ENCODE measurements at regions not wholly inside any gene's neighbourhood (a gene's known extent, or its start where the extent isn't known, plus 50 kb on each side); places are given as distances from the start of the nearest gene placed in this dataset.
"Not testable (repeated sequence)": the region's sequence is repeated elsewhere in the genome, so short reads cannot be mapped to it uniquely, and the experiment has no call there.

DNA sequence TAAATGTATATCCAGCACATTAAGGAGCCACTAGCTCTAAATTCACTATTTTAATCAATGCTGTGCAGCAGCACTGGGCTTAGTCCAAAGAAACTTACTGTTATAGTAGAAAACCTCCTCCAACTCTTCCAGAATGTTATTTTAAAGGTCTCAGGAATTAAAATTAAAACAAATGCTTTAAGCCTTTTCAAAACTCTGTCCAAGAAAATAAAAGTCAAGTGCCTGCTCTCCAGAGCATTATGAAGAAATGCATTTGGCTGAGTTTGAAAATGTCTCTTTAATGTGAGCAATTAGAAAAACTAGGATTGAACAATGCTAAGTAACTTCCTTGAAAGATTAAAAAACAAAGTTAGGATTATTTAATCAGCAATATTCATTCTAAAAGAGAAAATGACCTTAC lies 322.4 kb upstream of the DCN start:
- DNase-seq (ENCODE audit: low read depth in 1 of 2, low spot score in 1 of 2): no peak

DNA sequence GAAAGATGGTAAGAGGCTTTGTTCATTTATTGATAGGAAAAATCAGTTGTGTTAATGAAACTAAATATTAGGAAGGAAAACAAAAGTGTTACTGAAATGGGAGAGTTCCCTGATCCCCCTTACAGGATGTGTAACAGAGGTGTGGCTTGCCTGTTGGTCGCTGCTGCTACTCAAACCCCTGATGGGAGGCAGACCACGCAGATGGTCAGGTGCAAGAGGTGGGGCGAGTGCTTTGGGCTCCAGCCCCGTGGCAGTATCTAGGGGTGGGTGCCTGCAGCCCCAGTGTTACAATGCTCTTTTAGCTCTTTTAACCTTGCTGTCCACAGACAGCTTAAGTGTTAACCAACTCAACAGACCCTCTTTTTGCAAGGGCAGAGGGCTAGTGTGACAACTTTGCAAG lies 319.6 kb upstream of the DCN start:
- DNase-seq (ENCODE audit: low read depth in 1 of 2, low spot score in 1 of 2): no peak

DNA sequence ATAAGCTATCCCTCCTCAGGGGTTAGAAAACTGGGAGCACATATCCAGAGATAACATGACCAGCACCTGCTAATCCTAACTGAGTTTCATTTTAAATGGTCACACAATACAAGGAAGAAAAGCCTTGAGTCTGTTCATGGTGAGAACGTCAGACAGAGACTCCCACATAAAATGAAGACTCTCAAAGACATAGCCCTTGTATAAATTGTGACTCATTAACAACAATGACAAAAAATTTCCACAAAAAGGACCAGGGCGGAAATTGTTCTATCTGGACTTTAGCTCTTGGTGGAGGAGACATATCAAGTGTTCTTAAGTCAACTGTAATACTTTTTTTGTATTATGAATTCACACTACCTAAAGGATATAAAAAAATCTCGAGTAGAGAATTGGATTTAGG lies 313.7 kb upstream of the DCN start:
- DNase-seq (ENCODE audit: low read depth in 1 of 2, low spot score in 1 of 2): no peak

DNA sequence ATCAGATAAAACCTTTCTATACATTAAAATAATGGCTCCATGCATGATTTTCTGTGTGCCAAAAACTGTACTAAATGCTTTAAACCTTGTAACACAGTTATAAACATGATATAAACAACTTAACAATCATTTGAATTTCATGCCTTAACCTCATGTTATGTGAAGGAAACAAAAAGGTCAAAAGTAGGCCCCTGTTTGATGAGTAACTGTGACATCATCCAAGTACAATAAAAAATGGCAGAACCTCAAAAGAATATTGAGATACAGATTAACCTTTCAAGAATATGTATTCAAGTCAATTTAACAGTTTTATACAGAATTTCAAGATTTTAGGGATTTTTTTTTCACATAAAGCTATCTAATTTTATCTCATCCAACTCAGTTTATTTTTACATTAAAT lies 310.7 kb upstream of the DCN start:
- DNase-seq (ENCODE audit: low read depth in 1 of 2, low spot score in 1 of 2): no peak

DNA sequence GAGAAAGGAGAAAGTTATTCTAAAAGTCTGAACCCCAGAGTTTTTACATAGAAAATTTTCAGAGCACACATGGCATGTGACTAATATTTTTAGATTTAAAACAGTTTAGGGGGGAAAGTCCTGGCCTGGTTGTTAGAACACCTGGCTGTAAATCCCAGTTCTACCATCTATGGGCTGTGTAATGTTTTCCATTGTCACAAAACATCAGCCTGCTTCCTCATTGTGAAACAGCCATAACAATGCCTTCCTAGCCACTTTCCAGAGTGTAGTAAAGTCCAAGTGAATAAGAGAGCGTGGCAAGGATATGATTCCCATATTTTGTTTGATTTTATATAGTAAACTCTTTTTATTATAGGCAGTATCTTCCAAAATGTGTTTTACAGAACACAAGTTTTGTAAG lies 310.0 kb upstream of the DCN start:
- no peak for DNase-seq (ENCODE audit: low read depth in 1 of 2, low spot score in 1 of 2)

DNA sequence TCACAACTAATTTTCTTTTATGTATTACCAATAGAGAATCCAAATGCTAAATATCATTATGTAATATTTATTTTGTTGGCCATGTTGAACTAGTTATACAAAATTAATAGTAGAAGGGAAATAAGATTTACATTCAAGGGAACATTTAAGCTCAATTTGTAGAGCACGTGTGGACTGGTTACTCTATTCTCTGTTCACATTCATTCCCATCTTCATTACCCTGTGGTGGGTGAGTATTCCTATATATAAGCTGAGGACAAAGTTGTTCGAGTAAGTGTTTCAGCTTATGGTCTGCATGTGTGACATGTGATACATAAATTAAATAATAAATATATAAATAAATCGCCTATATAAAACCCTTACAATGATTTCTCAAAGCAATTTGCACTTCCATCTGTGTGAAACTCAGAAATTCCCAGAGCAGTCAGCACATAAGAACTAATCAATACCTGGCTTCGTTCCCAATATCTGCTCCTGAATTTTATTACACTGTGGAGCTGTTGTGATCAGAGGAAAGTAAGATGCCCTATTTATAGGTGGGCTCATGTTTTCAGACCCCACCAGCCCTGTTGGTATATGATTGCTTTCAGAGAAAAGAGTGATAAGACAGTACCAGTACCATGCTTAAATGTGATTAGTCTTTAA lies 308.2 kb upstream of the DCN start:
- no peak for DNase-seq (ENCODE audit: low read depth in 1 of 2, low spot score in 1 of 2)

DNA sequence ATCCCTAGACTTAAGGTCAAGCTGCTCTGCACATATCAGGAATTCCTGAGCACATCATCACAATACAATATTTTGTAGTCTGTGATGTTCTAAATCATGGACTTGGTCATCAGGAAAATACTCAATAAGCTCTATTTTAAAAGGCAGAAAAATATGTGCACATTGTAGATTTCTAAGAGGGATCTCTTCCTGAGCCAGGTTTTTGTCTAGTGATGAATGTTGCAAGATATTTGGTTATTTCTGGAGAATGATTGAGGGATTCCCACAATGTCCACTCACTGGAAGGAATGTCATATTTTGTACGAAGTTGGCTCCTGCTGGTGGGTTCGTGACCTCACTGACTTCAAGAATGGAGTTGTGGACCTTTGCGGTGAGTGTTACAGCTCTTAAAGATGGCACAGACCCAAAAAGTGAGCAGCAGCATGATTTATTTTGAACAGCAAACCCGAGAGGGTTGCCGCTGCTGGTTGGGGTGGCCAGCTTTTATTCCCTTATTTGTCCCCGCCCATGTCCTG lies 300.9 kb upstream of the DCN start:
- DNase-seq (ENCODE audit: low read depth in 1 of 2, low spot score in 1 of 2): no peak

DNA sequence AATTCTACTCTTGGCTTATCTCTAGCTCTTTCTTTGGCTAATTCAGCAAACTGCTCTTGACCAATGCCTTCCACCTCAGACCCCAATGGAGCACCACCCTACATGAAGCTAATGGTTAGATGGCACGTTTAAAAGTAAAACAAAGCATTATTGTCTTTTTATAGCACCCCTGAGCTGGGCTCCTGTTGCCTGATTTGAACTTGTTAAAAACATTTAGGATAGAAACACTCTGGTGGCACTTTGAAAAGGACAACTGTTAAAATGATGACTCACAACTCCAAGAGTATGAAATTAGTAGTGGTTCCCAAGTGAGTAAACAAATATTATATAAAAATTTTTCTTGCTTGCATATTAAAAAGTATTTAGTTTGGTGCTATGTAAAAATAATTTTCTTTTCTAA lies 299.6 kb upstream of the DCN start:
- no peak for DNase-seq (ENCODE audit: low read depth in 1 of 2, low spot score in 1 of 2)

DNA sequence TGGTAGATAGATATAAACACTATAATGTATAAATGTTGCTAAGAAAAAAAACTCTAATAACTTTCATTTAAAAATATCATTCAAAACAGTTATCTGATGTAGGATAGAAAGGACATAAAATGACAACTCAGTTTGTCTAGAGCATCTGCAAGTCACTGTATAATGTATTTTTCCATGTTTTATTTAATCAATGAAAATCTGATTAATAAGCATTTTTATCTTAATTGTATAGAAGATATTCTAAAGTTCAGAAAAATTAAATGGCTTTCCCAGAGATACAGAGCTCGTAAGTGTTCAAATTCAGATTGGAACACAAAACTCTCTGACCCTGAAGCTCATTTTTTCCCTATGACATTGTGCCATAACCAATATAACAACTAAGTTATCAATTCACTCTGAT lies 295.9 kb upstream of the DCN start:
- DNase-seq (ENCODE audit: low read depth in 1 of 2, low spot score in 1 of 2): no peak

DNA sequence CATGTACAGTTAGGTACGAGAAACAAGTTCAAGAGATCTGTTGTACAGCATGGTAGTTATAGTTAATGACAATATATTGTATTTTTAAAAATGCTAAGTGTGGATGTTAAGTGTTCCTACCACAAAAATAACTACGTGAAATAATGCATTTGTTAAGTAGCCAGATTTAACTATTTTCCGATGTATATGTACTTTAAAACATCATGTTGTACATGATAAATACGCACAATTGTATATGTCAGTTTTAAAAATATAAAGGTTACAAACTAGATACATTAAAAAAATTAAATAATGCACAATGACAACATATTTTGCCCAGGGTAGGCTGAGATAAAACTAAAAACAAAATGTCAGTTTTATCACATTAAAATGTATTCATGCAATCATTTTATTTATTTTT lies 285.1 kb upstream of the DCN start:
- no peak for DNase-seq (ENCODE audit: low read depth in 1 of 2, low spot score in 1 of 2)

DNA sequence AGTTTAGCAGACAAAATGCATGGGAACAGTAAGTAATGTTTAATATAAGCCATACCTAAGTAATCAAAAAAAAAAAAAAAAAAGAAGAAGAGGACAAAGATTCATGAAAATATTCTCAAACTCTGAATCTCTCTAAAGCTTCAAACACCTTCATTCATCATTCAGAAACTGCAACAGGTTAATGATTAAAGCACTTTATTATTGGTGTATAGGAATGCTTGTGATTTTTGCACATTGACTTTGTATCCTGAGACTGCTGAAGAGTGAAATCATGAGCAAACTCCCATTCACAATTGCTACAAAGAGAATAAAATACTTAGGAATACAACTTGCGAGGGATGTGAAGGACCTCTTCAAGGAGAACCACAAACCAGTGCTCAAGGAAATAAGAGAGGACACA lies 278.4 kb upstream of the DCN start:
- no peak for DNase-seq (ENCODE audit: low read depth in 1 of 2, low spot score in 1 of 2)

DNA sequence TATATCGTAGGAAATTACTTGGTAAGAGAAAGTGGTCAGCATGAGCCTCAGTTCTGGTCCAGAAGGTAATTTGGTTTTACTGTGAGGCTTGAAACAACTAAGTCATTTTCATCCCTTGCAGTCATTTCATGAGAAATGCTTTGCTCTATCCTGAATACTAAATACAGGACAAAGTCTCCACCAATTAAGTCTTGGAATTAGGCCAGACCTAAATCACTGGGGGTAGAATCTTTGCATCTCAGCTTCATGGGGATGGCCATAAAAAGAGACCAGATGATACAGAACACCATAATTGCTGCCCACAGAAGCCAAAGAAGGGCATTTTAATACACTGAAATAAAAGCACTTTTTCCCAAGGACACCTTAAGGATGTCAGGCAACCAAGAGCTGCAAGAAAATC lies 277.9 kb upstream of the DCN start:
- DNase-seq (ENCODE audit: low read depth in 1 of 2, low spot score in 1 of 2): no peak

DNA sequence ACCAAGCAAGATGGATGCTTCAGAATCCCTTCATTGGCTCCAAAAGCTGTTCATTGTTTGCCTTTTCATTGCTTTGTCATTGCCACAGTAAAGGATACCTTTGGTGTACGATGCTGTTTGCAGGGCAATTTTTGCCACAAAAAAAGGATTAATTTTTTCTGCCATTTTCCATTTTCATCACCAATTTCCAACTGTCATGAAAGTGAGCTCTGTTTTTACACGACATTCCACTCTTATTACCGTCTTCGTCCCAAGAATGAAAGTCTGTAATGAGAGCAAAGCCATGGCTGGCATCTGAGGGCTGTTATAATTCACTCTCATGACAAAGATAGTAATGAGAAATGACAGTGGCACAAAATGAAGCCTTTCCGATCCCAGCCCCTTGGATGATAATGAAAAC lies 272.7 kb upstream of the DCN start:
- DNase-seq (ENCODE audit: low read depth in 1 of 2, low spot score in 1 of 2): no peak

DNA sequence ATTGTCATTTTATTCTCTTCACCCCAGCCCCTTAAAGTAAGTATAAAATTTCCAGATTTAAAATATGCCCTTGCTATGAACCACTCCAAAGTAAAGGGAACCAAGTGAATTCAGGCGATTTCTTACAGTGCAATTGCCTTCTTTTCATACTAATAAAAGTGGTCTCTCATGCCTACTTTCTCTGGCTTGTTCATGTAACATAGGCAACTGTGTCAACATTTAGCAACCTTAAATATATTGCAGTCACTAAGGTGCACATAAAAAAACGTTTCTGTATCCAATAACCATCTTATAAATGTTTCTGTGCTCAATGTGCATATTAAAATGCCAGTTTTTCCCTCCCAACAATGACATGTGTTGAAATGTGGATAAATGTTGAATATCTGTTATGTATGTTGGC lies 271.6 kb upstream of the DCN start:
- DNase-seq (ENCODE audit: low read depth in 1 of 2, low spot score in 1 of 2): no peak

DNA sequence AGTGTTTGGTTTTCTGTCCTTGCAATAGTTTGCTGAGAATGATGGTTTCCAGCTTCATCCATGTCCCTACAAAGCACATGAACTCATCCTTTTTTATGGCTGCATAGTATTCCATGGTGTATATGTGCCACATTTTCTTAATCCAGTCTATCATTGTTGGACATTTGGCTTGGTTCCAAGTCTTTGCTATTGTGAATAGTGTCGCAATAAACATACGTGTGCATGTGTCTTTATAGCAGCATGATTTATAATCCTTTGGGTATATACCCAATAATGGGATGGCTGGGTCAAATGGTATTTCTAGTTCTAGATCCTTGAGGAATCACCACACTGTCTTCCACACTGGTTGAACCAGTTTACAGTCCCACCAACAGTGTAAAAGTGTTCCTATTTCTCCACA lies 269.8 kb upstream of the DCN start:
- DNase-seq (ENCODE audit: low read depth in 1 of 2, low spot score in 1 of 2): not testable (repeated sequence)

DNA sequence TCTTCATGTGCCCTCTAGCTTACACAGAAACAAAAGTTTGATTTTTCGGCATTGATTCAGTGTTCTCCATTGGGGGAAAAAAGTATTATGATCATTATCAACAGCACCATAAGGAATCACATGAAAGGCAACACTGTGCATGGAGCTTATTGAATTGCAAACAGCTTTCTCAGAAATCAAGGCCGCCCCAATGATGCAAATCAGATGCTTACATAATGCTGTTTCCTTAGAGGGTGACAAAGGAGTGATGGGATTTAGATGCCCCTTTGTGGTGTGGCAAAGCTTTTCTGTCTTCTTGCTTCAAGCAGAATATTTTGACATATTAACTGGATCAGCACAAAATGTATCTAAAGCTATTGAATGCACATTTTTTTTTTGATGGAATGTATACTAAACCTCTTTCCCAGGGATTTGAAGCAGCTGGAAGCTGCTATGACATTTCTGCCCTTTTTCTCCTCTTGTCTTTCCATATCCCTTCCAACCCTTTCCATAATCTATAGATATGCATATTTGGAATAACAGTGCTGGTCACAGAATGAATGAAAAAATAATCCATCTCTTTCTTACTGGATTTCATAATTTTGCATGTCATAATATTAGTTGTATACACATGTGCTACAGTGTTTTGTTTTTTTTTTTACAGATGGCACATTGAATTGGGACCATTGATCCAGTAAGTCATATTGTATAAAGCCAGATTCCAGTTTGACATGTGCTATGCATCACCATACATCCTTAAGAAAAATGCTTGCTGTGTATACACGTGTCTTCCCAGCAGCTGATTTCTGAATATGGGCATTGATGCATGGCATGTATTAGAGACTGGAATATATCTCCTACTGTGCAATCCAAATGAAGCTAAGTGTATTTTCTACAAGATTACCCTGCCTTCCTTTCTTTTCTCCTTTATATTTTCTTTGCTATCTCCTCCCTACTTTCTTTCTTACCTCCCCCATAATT lies 259.7 kb upstream of the DCN start:
- DNase-seq (ENCODE audit: low read depth in 1 of 2, low spot score in 1 of 2): no peak

DNA sequence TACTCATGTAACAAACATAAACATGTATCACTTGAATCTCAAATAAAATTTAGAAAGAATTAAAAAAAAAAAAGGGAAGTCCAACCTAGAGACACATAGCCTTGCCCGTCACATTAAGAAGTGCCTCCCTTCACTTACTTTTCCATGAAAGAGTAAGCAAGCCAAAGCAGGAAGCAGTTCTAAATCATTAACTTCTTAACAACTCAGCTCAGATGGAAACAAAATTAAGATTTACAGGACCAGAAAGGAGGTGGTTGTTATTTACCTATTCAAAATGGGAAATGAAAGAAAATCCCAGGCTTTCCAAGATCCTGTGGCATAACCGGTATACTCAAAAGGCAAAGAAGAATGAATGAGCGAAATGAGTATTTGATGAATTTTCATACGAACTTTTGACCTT lies 258.6 kb upstream of the DCN start:
- DNase-seq (ENCODE audit: low read depth in 1 of 2, low spot score in 1 of 2): no peak

DNA sequence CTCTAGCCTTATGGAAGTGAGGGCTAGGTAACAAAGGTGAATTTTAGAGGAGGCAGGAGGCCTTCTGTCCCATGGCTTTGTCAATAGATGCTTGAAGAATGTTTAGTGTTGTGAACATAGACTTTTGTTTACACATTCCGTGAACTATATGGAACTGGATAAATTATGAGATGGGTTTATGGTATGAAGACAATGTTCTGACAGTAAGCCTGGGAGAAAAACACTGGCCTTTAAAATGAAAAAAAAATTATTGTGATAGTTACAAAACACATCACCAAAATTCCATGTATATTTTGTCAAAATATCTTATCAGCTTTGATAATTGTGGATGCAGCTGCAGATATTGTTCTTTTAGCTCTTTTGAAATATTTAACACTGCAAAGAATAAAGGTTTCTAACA lies 251.5 kb upstream of the DCN start:
- DNase-seq (ENCODE audit: low read depth in 1 of 2, low spot score in 1 of 2): no peak

DNA sequence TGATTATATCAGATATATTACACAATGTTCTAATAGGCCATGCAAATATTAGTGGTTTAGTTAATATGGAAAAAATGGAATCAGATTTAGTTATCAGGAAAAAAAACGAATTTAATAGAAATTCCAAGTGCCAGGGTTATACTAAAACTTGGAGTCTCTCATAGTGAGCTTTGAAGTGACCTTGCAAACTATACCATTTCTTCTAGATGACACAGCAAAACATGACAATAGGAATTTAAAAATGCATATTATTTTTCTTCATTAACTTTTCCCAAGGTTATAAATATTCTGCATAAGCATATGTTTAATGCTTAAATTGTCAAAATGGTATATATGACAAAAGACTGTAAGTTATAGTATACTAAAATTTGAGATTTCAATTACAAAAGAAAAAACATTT lies 250.1 kb upstream of the DCN start:
- DNase-seq (ENCODE audit: low read depth in 1 of 2, low spot score in 1 of 2): no peak

DNA sequence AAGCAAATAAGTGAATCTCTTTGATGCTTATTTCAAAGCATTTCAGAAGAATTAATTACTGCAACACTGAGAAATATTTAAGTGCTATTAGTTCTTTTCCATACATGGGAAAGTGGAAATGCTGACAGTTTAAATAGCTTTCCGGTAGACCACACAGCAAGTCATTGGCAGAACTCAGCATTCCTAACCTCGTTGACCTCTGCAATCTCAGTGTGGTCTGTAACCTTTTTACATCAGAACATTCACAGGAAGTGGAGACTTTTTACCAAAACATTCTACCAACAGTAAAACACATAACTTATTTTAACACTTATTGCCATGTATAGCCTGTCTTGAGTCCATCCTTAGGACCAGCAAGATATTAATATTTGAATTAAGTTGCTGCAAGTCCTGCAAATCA lies 249.5 kb upstream of the DCN start:
- DNase-seq (ENCODE audit: low read depth in 1 of 2, low spot score in 1 of 2): no peak

DNA sequence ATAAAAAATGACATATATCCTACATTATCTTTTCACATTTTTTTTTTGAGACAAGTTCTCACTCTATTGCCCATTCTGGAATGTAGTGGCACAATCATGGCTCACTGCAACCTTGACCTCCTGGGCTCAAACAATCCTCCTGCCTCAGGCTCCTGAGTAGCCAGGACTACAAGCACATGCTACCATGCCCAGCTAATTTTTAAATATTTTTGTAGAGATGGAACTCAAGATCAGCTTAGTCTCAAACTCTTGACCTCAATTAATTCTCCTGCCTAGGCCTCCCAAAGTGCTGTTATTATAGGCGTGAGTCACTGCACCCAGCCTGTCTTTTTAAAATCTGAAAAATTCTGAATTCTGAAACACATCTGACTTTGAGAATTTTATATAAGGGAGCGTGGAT lies 241.9 kb upstream of the DCN start:
- no peak for DNase-seq (ENCODE audit: low read depth in 1 of 2, low spot score in 1 of 2)

DNA sequence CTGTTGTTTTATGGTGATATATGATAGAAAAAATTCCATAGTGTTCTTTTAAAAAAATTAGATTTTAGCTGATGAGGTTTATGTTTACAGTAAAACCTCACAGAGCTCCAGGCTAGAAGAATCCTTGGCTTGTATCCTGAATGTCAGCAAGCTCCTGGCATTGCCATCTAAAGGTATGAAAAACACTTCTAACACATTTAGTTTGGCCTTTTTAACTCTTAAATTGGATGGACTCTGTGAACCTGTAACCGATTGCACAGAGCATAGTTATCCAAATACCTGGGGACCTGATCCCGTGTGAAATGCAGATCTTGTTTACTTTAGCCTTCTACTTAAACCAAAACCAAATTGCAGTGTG lies 241.1 kb upstream of the DCN start:
- no peak for DNase-seq (ENCODE audit: low read depth in 1 of 2, low spot score in 1 of 2)

Data from activated CD4-positive, alpha-beta T cell treated with anti-CD3 and anti-CD28 coated beads, Interleukin-2, amount 50 U/mL, for 24 hours (primary cell).